H9 (cell line): ENCODE measurements at regions not wholly inside any gene's neighbourhood (a gene's known extent, or its start where the extent isn't known, plus 50 kb on each side); places are given as distances from the start of the nearest gene placed in this dataset.

Source experiments
- DNase-seq: peaks from one replicate; pipeline ENCODE4 v3.0.0-alpha.2; 2017
- H2AFZ ChIP-seq: one replicate; pipeline ENCODE4 v1.6.1; 2013; ENCODE audit warnings: mild to moderate bottlenecking, low read length, control low read depth, moderate library complexity
- H2AK5ac ChIP-seq: 2 replicates; pipeline ENCODE4 v1.6.1; 2013; ENCODE audit warnings: low read length, control low read depth, mixed read lengths; ENCODE audit not compliant: insufficient read length
- H2BK120ac ChIP-seq: one replicate; pipeline ENCODE4 v1.6.1; 2013; ENCODE audit warnings: low read depth, mild to moderate bottlenecking, low read length, control low read depth, inconsistent platforms; ENCODE audit not compliant: poor library complexity, severe bottlenecking
- H2BK12ac ChIP-seq: 2 replicates; pipeline ENCODE4 v1.6.1; 2013; ENCODE audit warnings: low read length, control low read depth, mixed read lengths, low read depth; ENCODE audit not compliant: insufficient read length
- H2BK15ac ChIP-seq: 2 replicates; pipeline ENCODE4 v1.6.1; 2013; ENCODE audit warnings: low read depth, low read length, control low read depth
- H2BK20ac ChIP-seq: one replicate; pipeline ENCODE4 v1.6.1; 2013; ENCODE audit warnings: low read depth, mild to moderate bottlenecking, low read length, control low read depth, inconsistent platforms; ENCODE audit not compliant: poor library complexity, severe bottlenecking
- H2BK5ac ChIP-seq: 2 replicates; pipeline ENCODE4 v1.6.1; 2013; ENCODE audit warnings: low read length, control low read depth, mixed read lengths; ENCODE audit not compliant: insufficient read length
- H3K14ac ChIP-seq: 2 replicates; pipeline ENCODE4 v1.6.1; 2013; ENCODE audit warnings: low read length, control low read depth; ENCODE audit not compliant: insufficient read depth
- H3K18ac ChIP-seq: 2 replicates; pipeline ENCODE4 v1.6.1; 2013; ENCODE audit warnings: low read depth, mild to moderate bottlenecking, mixed read lengths, low read length, control low read depth; ENCODE audit not compliant: insufficient read length
- H3K23ac ChIP-seq: 2 replicates; pipeline ENCODE4 v1.6.1; 2013; ENCODE audit warnings: low read length, control low read depth, mixed read lengths, low read depth; ENCODE audit not compliant: insufficient read length
- H3K23me2 ChIP-seq: 2 replicates; pipeline ENCODE4 v1.6.1; 2013; ENCODE audit warnings: low read depth, mild to moderate bottlenecking, mixed read lengths, low read length, control low read depth; ENCODE audit not compliant: insufficient read length, poor library complexity, severe bottlenecking
- H3K27ac ChIP-seq: 2 replicates; pipeline ENCODE4 v1.5.1; 2013; ENCODE audit warnings: low read length, control low read depth, mixed read lengths, low read depth; ENCODE audit not compliant: insufficient read length
- H3K27me3 ChIP-seq: 2 replicates; pipeline ENCODE4 v1.6.1; 2013; ENCODE audit warnings: low read length, control low read depth, inconsistent platforms; ENCODE audit not compliant: insufficient read depth
- H3K4ac ChIP-seq: 2 replicates; pipeline ENCODE4 v1.6.1; 2013; ENCODE audit warnings: low read depth, mild to moderate bottlenecking, control low read depth, inconsistent platforms, low read length, moderate library complexity
- H3K4me1 ChIP-seq: 2 replicates; pipeline ENCODE4 v1.6.1; 2013; ENCODE audit warnings: low read length, control low read depth, inconsistent platforms; ENCODE audit not compliant: insufficient read depth
- H3K4me2 ChIP-seq: 2 replicates; pipeline ENCODE4 v1.6.1; 2013; ENCODE audit warnings: low read length, control low read depth, mixed read lengths; ENCODE audit not compliant: insufficient read length, insufficient read depth
- H3K56ac ChIP-seq: 2 replicates; pipeline ENCODE4 v1.6.1; 2013; ENCODE audit warnings: low read depth, mild to moderate bottlenecking, mixed read lengths, low read length, control low read depth; ENCODE audit not compliant: insufficient read length
- H3K79me1 ChIP-seq: 2 replicates; pipeline ENCODE4 v1.6.1; 2013; ENCODE audit warnings: low read depth, mild to moderate bottlenecking, moderate library complexity, low read length, control low read depth, inconsistent platforms; ENCODE audit not compliant: insufficient read depth, poor library complexity, severe bottlenecking
- H3K79me2 ChIP-seq: 2 replicates; pipeline ENCODE4 v1.6.1; 2013; ENCODE audit warnings: low read length, control low read depth, inconsistent platforms; ENCODE audit not compliant: insufficient read depth
- H3K9ac ChIP-seq: 2 replicates; pipeline ENCODE4 v1.6.1; 2013; ENCODE audit warnings: low read length, control low read depth, mixed read lengths; ENCODE audit not compliant: insufficient read length; ENCODE audit errors: extremely low read depth
- H3K9me3 ChIP-seq: one replicate; pipeline ENCODE4 v1.6.1; 2013; ENCODE audit warnings: low read depth, low read length, inconsistent platforms; ENCODE audit not compliant: control insufficient read depth
- H3T11ph ChIP-seq: one replicate; pipeline ENCODE4 v1.6.1; 2013; ENCODE audit warnings: mild to moderate bottlenecking, low read length, control low read depth, inconsistent platforms
- H4K20me1 ChIP-seq: one replicate; pipeline ENCODE4 v1.6.1; 2013; ENCODE audit not compliant: control insufficient read depth, insufficient read length, insufficient read depth
- H4K5ac ChIP-seq: 2 replicates; pipeline ENCODE4 v1.6.1; 2013; ENCODE audit warnings: low read depth, mild to moderate bottlenecking, mixed read lengths, low read length, control low read depth; ENCODE audit not compliant: insufficient read length
- H4K8ac ChIP-seq: replicated peaks from 2 replicates; pipeline ENCODE4 v1.6.1; 2013; ENCODE audit warnings: low read length, control low read depth, mixed read lengths, low read depth; ENCODE audit not compliant: insufficient read length
- H4K91ac ChIP-seq: 2 replicates; pipeline ENCODE4 v1.6.1; 2013; ENCODE audit warnings: low read depth, mild to moderate bottlenecking, moderate library complexity, mixed read lengths, low read length, control low read depth; ENCODE audit not compliant: insufficient read length
- H3K27ac Mint-ChIP-seq, 3 experiments: 2 replicates in 2 of 3; 3 replicates in 1 of 3; pipeline ENCODE4 v1.8.0; 2020 to 2021; ENCODE audit warnings: mixed read lengths in 3 of 3, mild to moderate bottlenecking in 1 of 3, moderate library complexity in 1 of 3
- H3K27me3 Mint-ChIP-seq: 2 replicates; pipeline ENCODE4 v1.8.0; 2021; ENCODE audit warnings: low read depth, mild to moderate bottlenecking, moderate library complexity, mixed read lengths
- H3K36me3 Mint-ChIP-seq, 3 experiments: 2 replicates in 2 of 3; 3 replicates in 1 of 3; pipeline ENCODE4 v1.8.0; 2020 to 2021; ENCODE audit warnings: low read depth in 3 of 3, mixed read lengths in 3 of 3; ENCODE audit not compliant: insufficient read depth in 1 of 3
- H3K4me1 Mint-ChIP-seq, 2 experiments: 2 replicates each; pipeline ENCODE4 v1.8.0; 2020; ENCODE audit warnings: mixed read lengths in 2 of 2
- H3K4me3 Mint-ChIP-seq, 2 experiments: 2 replicates in 1 of 2; 3 replicates in 1 of 2; pipeline ENCODE4 v1.8.0; 2020 to 2021; ENCODE audit warnings: mild to moderate bottlenecking in 2 of 2, mixed read lengths in 2 of 2, moderate library complexity in 1 of 2
- H3K9me3 Mint-ChIP-seq, 2 experiments: 2 replicates in 1 of 2; 3 replicates in 1 of 2; pipeline ENCODE4 v1.8.0; 2020; ENCODE audit warnings: mild to moderate bottlenecking in 2 of 2, mixed read lengths in 2 of 2, moderate library complexity in 1 of 2
- WGBS: extraction: QIAGEN DNeasy Blood & Tissue Kit; methylation state at CpG from one replicate; pipeline ENCODE4 v1.1.7; 2013; ENCODE audit warnings: missing lambda C conversion rate, low lambda C conversion rate, mixed read lengths; ENCODE audit not compliant: insufficient read length; ENCODE audit errors: extremely low coverage; 5-methylcytosine and 5-hydroxymethylcytosine counted together
- TF ChIP-seq, protein P1 (sequence below): fragments of 200-600 bp; sonication (generic); conservative IDR thresholded peaks from 3 replicates; pipeline ENCODE4 v1.8.0; 2021; ENCODE audit warnings: antibody characterized with exemption, mild to moderate bottlenecking

DNA sequence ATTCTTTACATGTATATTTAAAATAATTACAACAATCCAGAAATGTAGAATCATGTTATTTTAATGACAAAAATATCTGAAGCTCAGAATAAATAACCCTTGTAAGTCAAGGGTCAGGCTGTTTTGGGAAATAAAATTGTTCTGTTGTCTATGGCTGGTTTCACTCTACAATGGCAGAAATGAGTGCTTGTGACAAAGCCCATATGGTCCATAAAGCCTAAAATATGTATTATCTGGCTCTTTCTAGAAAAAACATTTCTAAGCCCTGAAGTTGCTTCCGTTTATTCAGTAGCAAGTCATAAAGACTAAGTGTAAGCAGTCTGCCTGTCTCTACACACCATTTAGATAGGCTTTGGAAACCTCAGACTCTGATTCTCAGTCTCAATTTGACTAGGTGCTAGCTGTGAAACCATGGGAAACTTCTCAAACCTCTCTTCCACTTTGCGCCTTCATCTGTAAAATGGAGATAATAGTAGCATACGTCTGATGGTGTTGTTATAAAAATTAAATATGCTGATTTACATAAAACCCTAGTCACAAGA lies 365.7 kb upstream of the CA10 start:
- no peak overlapping the region for H3K18ac ChIP-seq
- no peak overlapping the region for H2BK20ac ChIP-seq
- no peak overlapping the region for H3K4me2 ChIP-seq
- Mint-ChIP-seq H3K27me3 (no peaks in the 10 kb centered on the region), H3K4me3 (no peak overlapping the region), H3K27ac (no peak overlapping the region), H3K4me1 (no peaks in the 10 kb centered on the region), H3K9me3 (no peaks in the 10 kb centered on the region), H3K36me3 (no peaks in the 10 kb centered on the region)
- no peak overlapping the region for H4K8ac ChIP-seq
- no peaks in the 10 kb centered on the region for H3K79me2 ChIP-seq
- no peaks in the 10 kb centered on the region for H3K27me3 ChIP-seq
- H4K20me1 ChIP-seq: no peaks in the 10 kb centered on the region
- H2AFZ ChIP-seq: no peak overlapping the region
- no peaks in the 10 kb centered on the region for H3K4me1 ChIP-seq
- H3K27ac ChIP-seq: no peak overlapping the region
- no peak overlapping the region for H4K91ac ChIP-seq
- no peaks in the 10 kb centered on the region for H3K9me3 ChIP-seq
- TF ChIP-seq, protein P1, sequence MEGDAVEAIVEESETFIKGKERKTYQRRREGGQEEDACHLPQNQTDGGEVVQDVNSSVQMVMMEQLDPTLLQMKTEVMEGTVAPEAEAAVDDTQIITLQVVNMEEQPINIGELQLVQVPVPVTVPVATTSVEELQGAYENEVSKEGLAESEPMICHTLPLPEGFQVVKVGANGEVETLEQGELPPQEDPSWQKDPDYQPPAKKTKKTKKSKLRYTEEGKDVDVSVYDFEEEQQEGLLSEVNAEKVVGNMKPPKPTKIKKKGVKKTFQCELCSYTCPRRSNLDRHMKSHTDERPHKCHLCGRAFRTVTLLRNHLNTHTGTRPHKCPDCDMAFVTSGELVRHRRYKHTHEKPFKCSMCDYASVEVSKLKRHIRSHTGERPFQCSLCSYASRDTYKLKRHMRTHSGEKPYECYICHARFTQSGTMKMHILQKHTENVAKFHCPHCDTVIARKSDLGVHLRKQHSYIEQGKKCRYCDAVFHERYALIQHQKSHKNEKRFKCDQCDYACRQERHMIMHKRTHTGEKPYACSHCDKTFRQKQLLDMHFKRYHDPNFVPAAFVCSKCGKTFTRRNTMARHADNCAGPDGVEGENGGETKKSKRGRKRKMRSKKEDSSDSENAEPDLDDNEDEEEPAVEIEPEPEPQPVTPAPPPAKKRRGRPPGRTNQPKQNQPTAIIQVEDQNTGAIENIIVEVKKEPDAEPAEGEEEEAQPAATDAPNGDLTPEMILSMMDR: no peak
- H3T11ph ChIP-seq: no peak overlapping the region
- WGBS: no CpG with 5 or more reads among the region's 3 CpGs
- DNase-seq: no peak
- no peak overlapping the region for H4K5ac ChIP-seq
- H3K23ac ChIP-seq: no peak overlapping the region
- H3K56ac ChIP-seq: no peak overlapping the region
- H3K23me2 ChIP-seq: no peaks in the 10 kb centered on the region
- no peak overlapping the region for H2AK5ac ChIP-seq
- no peak overlapping the region for H2BK120ac ChIP-seq
- H2BK12ac ChIP-seq: no peak overlapping the region
- H3K14ac ChIP-seq: no peak overlapping the region
- no peak overlapping the region for H2BK15ac ChIP-seq
- H3K9ac ChIP-seq: no peak overlapping the region
- H2BK5ac ChIP-seq: no peak overlapping the region
- no peaks in the 10 kb centered on the region for H3K79me1 ChIP-seq
- no peak overlapping the region for H3K4ac ChIP-seq
